ENCODE measurements at regions not wholly inside any gene's neighbourhood (a gene's known extent, or its start where the extent isn't known, plus 50 kb on each side); places are given as distances from the start of the nearest gene placed in this dataset.

GRCh38 chr19:30235946-30236345 is 136.2 kb upstream of the ZNF536 start (continued):
- no peak for TF ChIP-seq TBP (IDR thresholded peaks at IDR 0.05; ENCODE audit: low read depth, low read length)
- TF ChIP-seq CREB1 (IDR thresholded peaks at IDR 0.05), result no peak
- TF ChIP-seq ASH2L (IDR thresholded peaks at IDR 0.05; ENCODE audit: low read length), result no peak
- no peak for TF ChIP-seq RBBP5 (IDR thresholded peaks at IDR 0.05; ENCODE audit: borderline replicate concordance, low read depth, low read length)

Data from H1 (cell line).